ENCODE measurements at regions not wholly inside any gene's neighbourhood (a gene's known extent, or its start where the extent isn't known, plus 50 kb on each side); places are given as distances from the start of the nearest gene placed in this dataset.

- Histone ChIP-seq H3K27ac (no peak overlapping the region), H3K4me3 (no peak overlapping the region), H3K27me3 (no peaks in the 10 kb centered on the region), H3K4me1 (no peaks in the 10 kb centered on the region), H3K9me3 (no peaks in the 10 kb centered on the region), H3K36me3 (no peaks in the 10 kb centered on the region)
- DNase-seq (no peak), ATAC-seq (no peak)
- no peak for TF ChIP-seq CTCF (IDR thresholded peaks at IDR 0.05)
- intact Hi-C loops (cut with DNase I), result no loop called here
Observed at GRCh38 chr9:90331826-90332575, 310.6 kb downstream of the DIRAS2 start.

- no peak for TF ChIP-seq CTCF (IDR thresholded peaks at IDR 0.05)
- Histone ChIP-seq H3K36me3 (no peaks in the 10 kb centered on the region), H3K27ac (no peak overlapping the region), H3K27me3 (no peaks in the 10 kb centered on the region), H3K9me3 (no peaks in the 10 kb centered on the region), H3K4me1 (no peaks in the 10 kb centered on the region), H3K4me3 (no peak overlapping the region)
- ATAC-seq (no peak), DNase-seq (no peak)
- intact Hi-C loops (cut with DNase I), result no loop called here
Observed at GRCh38 chr9:90333226-90333625, 309.4 kb downstream of the DIRAS2 start.

- no peaks in the 10 kb centered on the region for H3K36me3 ChIP-seq
- intact Hi-C loops (cut with DNase I), result no loop called here
- DNase-seq, result peak in 1 of 4 donors; percentile 7
Observed at GRCh38 chr9:90340421-90340820, 302.2 kb downstream of the DIRAS2 start.

GRCh38 chr9:90342607-90343006 lies 300.0 kb downstream of the DIRAS2 start:
- H3K27ac ChIP-seq, result no peak overlapping the region
- no peak for TF ChIP-seq CTCF (IDR thresholded peaks at IDR 0.05)
- ATAC-seq (no peak), DNase-seq (no peak)
- H3K4me3 ChIP-seq, result no peak overlapping the region
- no peaks in the 10 kb centered on the region for H3K27me3 ChIP-seq
- intact Hi-C loops (cut with DNase I), result no loop called here
- no peaks in the 10 kb centered on the region for H3K9me3 ChIP-seq
- no peaks in the 10 kb centered on the region for H3K36me3 ChIP-seq
- no peaks in the 10 kb centered on the region for H3K4me1 ChIP-seq

More at GRCh38 chr9:90340421-90340820, 302.2 kb downstream of the DIRAS2 start:
- ATAC-seq, result no peak
- no peaks in the 10 kb centered on the region for H3K4me1 ChIP-seq
- no peaks in the 10 kb centered on the region for H3K9me3 ChIP-seq
- TF ChIP-seq CTCF (IDR thresholded peaks at IDR 0.05), result no peak
- H3K27ac ChIP-seq, result no peak overlapping the region
- no peaks in the 10 kb centered on the region for H3K27me3 ChIP-seq
- no peak overlapping the region for H3K4me3 ChIP-seq

- intact Hi-C loops (cut with DNase I), result no loop called here
- H3K4me1 ChIP-seq, result no peaks in the 10 kb centered on the region
- DNase-seq (peak in 1 of 4 donors; percentile 1), ATAC-seq (no peak)
- H3K27me3 ChIP-seq, result no peaks in the 10 kb centered on the region
- no peaks in the 10 kb centered on the region for H3K9me3 ChIP-seq
- no peak overlapping the region for H3K27ac ChIP-seq
- H3K4me3 ChIP-seq, result no peak overlapping the region
- no peak for TF ChIP-seq CTCF (IDR thresholded peaks at IDR 0.05)
- no peaks in the 10 kb centered on the region for H3K36me3 ChIP-seq
Observed at GRCh38 chr9:90343366-90343765, 299.3 kb downstream of the DIRAS2 start.
